NCI-H526 (cell line): ENCODE measurements at regions not wholly inside any gene's neighbourhood (a gene's known extent, or its start where the extent isn't known, plus 50 kb on each side); places are given as distances from the start of the nearest gene placed in this dataset.
"Not testable (repeated sequence)": the region's sequence is repeated elsewhere in the genome, so short reads cannot be mapped to it uniquely, and the experiment has no call there.

Experiments used
- DNase-seq, 2 experiments: peaks; one replicate each; lab custom pipeline; 2025; lab: John Stamatoyannopoulos, UW

DNA sequence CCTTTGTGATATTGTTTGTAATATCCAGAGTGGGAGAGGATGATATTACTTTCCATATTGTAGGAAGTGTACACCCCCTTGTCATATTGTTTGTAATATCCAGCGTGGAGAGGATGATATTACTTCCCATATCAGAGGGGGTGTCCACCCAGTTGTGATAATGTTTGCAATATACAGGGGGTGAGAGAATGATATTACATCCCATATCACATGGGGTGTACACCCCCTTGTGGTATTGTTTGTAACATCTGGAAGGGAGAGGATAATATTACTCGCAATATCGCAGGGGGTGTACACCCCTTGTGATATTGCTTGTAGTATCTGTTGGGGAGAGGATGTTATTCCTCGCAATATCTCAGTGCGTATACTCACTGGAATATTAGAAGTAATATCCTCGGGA lies 61.5 kb downstream of the PRSS23 start:
- DNase-seq: no peak

- no peak for DNase-seq
These were observed 63.1 kb downstream of the PRSS23 start for GRCh38 chr11:86863476-86863875.

- no peak for DNase-seq
These were observed 65.1 kb downstream of the PRSS23 start for GRCh38 chr11:86865436-86865835.

DNA sequence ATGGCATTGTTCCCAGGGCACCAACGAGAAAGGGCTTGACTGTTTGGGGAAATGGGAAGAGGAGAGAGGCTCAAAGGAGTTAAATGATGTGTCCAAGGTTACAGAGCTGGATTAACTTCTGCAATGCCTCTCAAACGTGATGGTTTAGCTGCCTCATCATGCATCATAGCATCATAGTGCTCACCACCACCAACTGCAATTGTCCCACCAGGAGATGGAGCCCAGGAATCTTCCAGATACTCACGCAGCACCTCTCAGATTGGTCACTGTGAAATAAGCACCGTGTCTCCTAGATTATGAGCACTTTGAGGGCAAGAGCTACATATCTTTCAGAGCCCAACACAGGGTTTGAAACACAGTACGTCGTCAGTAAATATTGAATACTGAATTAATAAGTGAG lies 69.2 kb downstream of the PRSS23 start:
- no peak for DNase-seq

DNA sequence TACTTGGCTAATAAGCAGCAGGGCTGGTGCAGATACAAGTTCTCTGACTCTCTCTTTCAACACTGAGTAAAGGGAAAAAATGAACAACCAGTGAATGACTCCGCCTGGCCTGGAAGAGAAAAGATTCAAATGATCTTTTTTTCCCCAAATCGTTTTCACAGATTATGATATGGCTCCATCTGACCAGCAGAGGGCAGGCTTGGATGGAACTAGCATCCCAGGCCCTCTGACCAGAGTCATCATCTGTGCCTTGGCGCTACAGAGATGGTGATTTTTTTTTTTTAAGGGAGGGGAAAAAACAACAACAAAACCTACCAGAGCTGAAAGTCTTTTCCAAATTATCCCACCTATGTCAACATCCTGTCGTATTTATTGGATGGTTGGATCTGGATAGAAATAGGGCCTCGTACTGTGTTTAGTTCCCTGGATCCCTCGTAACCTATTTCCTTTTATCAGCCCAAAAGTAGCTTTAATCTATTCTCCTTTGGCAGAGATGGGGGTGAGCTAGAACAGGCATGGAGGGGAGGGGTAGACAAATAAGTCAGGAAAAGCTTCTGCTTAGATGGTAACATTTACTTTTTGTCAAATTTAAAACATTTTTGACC lies 69.7 kb downstream of the PRSS23 start:
- DNase-seq: peak; percentile 14 to 59

GRCh38 chr11:86873573-86874083 lies 73.3 kb downstream of the PRSS23 start:
- DNase-seq: no peak

DNA sequence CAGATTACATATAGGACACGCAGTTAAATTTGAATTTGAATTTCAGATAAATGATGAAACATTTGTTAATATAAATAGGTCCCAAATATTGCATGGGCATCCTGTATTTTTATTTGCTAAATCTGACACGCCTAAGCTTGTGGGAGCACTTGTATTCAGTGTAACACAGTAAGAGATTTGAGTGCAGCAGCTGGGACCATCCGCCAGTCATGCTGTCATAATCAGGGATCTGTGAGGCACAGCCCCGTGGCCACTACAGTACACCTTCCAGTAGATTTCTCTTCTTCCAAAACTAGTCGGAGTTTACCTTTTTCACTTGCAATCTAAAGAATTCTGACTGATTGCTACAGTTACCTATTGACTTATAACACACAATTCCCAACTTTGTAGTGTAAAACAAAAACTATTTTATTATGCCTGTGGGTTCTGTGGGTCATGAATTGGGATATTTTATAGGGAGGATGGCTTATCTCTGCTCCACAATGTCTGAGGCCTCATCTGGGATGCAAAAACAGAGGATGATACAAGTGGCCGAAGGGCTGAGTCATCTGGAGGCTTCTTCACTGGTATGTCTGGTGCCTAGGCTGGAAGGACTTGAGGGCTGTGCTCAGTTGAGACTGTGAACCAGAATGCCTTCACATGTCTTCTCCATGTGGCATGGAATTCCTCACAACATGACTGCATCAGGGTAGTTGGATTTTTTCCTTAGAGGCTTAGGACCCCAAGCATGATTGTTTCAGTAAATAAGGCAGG lies 74.1 kb downstream of the PRSS23 start:
- DNase-seq: no peak

DNA sequence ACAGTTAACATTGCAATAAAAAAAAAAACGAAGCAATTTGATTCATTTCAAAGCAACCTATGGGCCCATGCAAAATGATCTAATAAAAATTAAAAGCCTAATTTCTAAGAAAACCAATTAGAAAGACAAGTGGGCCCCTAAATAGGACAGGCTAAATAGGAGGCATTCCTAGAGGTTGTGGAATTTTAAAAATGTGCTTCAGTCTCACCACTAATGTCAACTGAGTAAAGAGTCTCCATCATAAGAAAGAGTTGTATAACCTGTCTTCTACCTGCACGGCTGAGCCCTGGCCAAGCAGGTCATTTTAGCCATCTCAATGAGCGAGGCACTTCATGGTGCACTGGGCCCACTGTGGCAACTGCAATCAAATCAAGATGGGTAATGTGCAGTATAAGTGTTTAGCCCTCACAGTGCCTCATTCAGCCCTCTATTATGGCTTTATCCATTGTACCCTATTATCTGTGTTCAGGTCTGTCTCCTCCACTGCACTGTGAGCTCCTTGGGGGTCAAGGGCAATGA lies 76.4 kb downstream of the PRSS23 start:
- DNase-seq: no peak

GRCh38 chr11:86877503-86877902 lies 77.2 kb downstream of the PRSS23 start:
- DNase-seq: no peak

DNA sequence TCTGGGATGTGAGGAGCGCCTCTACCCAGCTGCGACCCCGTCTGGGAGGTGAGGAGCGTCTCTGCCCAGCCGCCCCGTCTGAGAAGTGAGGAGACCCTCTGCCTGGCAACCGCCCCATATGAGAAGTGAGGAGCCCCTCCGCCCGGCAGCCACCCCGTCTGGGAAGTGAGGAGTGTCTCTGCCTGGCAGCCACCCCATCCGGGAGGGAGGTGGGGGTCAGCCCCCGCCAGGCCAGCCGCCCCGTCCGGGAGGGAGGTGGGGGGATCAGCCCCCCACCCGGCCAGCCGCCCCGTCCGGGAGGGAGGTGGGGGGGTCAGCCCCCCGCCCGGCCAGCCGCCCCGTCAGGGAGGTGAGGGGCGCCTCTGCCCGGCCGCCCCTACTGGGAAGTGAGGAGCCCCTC lies 76.0 kb downstream of the FZD4 start:
- DNase-seq: not testable (repeated sequence)

- no peak for DNase-seq
These were observed 69.9 kb downstream of the FZD4 start for GRCh38 chr11:86885311-86885710.

DNA sequence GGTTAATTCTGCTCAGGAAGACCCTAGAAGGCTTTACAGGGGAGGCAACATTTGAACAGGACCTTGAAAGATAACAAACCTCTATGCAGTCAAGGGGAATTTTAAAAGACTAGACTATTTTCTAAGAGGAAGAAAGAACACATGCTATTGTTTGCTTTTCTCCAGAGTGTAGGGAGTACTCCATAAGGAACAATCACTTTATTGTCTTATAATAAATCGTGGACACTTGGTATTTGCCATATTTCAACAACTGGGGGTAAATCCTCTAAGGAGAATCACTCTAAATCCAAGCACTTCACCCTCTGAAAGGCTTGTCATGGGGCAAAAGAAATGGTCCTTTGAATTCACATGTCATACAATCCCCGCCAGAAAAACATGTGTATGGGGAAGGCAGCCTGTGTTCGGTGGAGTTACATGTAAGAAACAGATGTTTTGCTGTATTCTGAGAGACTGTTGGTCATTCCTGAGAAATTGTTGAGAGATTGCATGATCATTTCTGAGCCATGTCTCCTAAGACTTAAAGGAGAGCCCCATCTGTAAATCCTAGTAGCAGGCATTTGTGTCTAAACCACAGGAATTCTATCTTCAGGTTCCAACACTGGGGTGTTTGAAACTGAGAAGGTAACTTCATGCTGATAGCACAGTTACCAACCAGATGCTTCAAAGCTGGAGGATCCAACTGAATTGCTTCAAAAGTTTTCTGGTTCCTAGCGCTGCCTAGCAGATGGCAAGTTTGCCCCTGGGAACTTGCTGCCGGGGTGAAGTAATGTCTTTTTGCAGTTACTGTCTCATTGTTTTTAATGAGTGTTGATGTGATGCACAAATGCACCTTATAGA lies 66.8 kb downstream of the FZD4 start:
- no peak for DNase-seq

DNA sequence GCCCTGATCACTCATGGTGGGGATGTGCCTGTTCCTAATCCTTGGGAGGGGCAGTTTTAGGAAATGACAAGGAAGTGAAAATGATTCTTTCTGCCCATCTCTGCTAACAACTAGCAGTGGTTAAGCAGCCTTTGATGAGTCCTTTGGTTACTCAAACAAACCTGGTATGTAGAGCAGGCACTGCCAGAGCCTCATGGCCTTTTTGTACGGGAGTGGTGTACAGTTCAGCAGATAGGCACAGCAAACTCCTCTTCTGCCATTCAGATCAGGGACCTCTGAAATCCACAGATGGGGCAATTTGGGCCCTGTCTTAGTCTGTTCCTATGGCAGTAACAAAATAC lies 66.2 kb downstream of the FZD4 start:
- peak in 1 of 2 experiments; percentile 14 for DNase-seq

GRCh38 chr11:86891036-86891435 lies 64.2 kb downstream of the FZD4 start:
- DNase-seq: no peak

- DNase-seq: no peak
These were observed 62.0 kb downstream of the FZD4 start for GRCh38 chr11:86893235-86893634.
